ENCODE measurements at regions not wholly inside any gene's neighbourhood (a gene's known extent, or its start where the extent isn't known, plus 50 kb on each side); places are given as distances from the start of the nearest gene placed in this dataset.
"Not testable (repeated sequence)": the region's sequence is repeated elsewhere in the genome, so short reads cannot be mapped to it uniquely, and the experiment has no call there.

DNA sequence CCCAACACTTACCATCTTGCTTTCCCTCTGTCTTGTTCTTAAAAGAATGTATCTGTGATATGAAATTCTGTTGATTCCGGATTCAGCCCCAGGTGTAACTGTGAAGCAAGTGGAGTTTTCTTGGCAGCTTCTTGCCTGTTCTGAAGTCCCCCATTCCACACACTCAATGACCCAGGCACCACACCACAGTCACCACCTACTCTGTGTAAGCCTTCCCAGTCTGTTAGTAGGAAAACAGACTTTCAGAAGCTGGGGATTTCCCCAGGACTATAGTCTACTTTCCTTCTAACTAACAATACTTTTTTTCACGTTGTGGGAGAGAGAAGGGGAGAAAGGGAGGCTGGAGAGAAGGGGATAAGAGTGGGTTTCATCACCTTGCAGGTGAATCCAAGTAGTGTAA, 299.1 kb upstream of the PROX1 start:
- DNase-seq, result no peak

DNA sequence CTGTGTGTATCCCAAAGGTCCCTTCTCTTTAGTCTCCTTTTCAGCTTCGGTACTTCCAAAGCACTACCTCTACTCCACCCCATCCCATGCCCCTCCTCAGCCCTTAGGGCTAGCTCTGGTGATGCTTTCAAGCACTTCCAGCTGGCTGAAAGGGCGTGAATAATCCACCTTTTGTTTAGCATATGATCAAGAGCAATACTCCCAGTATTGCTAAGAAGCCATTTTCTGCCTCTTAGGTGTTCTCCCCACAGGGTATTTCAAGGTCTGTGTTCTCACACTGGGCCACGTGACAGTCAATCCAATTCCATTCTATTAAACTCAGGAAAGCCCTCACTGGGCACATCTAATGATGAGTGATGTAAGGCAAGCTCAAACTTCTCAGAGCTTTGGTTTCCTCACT, 298.5 kb upstream of the PROX1 start:
- no peak for DNase-seq

DNA sequence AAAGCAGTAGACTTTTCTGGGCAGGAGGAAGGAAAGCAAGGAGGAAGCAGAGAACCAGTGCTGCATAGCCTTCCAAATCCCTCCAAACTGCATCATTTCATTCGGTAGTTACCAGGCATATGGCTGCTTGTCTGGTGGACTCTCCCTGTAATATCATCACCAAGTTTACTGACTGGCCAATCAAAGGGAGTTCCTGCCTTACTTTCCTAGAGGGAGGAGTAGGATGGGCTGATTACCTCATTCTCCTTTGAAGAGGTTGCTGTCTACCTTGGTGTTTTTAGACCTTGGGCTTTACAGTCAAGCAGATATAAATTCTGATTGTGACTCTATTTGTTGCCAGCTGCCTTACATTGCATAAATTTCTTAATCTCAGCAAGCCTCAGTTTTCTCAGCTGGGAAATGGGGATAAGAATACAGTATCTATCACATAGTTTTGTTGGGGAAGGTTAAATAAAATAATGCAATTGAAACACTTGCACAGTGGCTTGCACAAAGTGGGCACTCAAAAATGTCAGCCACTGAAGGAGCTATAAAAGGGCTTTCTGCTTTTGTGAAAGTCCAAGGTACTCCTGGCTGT, 297.3 kb upstream of the PROX1 start:
- no peak for DNase-seq

DNA sequence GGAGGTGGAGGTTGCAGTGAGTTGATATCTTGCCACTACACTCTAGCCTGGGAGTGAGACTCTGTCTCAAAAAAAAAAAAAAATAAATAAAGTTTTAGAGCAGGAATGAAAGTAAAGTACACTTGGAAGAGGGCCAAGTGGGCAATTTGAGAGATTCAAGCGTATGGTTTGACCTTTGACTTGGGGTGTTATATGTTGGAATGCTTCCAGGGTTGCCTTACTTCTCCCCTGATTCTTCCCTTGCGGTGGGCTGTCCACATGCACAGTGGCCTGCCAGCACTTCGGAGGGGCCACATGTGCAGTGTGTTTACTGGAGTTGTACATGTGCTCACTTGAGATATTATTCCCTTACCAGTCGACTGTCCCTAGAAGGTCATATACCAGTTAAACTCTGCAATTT, 295.5 kb upstream of the PROX1 start:
- DNase-seq, result no peak

DNA sequence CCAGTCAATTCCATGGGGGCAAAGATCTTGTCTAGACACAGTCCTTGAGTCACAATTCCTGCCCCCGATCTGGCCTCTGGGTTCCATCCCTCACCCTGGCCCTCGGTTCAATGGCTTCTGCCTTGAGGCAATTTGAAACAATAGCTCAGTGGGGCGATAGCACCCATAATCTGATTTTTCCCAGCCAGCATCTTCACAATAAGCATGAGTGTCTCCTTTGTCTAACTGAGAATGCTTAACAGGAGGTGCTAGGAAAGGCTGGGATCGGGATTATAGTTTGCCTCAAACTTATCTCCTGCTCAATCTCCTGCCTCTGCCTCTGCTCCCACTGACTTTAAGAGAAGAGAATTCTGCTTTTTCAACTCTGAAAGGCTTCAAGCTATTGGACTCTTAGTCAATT, 293.9 kb upstream of the PROX1 start:
- DNase-seq, result no peak

DNA sequence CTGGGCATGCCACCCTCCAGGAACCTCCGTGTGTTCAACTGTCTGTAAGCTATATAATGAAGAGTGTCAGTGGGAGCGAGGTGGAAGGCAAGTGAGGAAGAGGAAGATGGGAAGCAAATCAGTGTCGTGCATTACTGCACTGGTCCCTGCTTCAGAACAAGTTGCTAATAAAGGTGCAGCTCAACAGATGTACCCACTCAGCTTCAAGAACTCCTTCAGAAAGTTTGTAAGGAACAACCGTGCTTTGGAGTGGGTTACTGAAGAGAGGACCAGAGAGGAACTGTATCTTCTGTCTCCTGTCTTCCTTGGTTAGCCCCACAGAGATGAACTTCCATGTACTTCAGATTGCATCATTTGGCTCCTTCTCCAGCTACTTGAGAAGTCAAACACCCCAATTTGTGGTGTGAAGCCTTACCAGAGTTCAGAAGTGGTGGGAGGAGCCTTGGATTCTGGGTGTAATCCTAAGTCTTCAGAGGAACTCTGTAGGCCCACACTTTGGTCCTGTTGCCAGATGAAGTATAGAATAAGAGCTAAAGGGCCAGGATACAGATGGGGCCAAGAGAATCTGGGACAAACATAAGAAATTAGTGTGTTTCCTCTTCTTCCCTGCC, 290.5 kb upstream of the PROX1 start:
- DNase-seq, result no peak

DNA sequence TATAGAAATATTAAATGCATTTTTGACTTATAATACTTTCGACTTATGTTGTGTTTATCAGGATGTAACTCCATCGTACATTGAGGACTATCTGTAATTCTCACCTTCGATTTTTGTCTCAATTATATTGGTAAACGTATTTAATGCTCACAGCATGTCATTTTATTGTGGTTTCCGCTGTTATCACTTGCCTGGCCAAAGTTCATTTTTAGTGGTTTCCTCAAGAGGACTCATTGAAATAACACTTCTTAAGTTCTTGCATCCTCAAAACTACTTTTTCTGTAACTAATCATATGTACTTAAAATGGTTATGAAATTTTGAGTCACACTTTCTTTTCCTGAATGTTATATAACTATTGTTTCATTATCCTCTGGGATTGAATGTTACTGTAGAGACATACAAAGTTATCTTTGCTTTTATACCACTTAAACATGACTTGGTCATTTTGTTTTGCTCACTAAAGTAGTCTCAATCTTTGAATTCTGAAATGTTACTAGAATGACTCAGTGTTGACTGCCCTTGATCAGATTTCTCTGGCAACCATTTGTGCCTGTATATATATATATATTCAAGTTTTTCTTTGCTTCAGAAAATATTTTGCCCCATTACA, 289.6 kb upstream of the PROX1 start:
- no peak for DNase-seq

DNA sequence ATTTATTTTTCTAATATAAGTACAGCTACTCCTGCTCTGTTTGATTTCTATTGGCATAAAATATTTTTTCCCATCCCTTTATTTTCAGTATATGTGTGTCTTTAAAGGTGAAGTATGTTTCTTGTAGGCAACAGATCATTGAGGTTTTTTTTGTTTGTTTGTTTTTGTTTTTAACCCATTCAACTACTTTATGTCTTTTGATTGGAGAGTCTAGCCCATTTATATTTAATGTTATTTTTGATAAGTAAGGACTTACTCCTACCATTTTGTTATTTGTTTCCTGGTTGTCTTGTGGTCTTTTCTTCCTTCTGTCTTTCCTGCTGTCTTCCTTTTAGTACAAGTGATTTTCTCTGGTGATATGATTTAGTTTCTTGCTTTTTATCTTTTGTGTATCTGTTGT, 285.1 kb upstream of the PROX1 start:
- DNase-seq, result no peak

DNA sequence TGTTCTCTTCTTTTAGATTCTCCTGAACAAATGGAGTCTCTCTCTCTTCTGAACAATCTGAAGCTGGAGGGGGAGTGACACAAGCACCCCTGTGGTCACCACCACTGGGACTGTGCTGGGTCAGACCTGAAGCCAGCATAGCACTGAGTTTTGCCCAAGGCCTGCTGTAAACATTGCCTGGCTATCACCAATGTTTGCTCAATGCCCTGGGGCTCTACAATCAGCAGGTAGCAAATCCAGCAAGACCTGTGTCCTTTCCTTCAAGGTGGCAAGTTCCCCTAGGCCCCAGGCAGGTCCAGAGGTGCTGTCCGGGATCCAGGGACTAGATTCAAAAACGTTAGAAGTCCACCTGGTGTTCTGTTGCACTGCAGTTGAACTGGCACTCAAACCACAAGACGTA, 282.8 kb upstream of the PROX1 start:
- DNase-seq, result no peak

DNA sequence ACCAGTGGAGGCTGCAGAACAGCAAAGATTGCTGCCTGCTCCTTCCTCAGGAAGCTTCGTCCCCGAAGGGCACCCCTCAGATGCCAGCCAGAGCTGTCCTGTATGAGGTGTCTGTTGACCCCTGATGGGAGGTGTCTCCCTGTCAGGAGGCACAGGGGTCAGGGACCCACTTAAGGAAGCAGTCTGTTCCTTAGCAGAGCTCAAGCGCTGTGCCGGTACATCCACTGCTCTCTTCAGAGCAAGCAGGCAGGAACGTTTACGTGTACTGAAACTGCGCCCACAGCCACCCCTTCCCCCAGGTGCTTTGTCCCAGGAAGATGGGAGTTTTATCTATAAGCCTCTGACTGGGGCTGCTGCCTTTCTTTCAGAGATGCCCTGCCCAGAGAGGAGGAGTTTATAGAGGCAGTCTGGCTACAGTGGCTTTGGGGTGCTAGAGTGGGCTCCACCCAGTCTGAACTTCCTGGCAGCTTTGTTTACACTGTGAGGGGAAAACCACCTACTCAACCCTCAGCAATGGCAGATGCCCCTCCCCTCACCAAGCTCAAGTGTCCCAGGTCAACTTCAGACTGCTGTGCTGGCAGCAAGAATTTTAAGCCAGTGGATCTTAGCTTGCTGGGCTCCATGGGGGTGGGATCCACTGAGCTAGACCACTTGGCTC, 275.8 kb upstream of the PROX1 start:
- DNase-seq, result not testable (repeated sequence)

DNA sequence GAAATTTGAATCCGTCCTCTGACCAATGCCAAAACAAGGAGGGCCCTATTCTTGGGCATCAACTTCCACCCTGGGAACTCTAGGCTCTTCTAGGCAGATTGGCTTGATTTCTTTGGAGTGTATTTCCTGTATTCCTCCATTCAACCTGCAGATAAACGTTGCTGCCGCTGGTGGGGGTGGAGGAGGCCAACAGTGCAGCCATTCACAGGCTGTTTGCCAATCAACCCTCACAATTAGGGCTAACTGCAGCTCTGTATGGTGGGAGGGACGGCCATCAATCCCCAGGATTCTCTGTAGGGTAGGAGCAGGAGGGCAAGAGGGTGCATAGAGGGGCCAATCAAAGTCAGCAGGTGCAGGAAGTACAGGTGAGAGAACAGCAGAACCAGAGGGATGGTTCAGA, 273.1 kb upstream of the PROX1 start:
- DNase-seq, result no peak

DNA sequence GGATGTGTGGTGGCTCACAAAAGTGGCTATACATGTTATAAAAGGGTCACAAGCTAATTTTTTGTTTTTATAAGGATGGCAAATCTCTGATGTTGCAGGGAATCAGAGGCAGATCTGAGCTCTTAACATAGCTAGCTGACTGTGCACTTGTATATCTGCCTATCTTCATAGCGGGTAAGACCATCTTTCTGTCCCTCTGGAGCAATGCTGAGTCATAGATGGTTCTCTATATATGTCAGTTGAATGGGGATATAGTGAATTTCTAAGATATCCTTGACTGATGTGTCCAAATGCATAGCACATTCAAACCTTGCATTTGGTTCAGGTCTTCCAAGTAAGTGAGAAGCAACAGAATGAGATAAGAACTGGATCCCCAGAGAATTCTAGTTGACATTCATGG, 272.6 kb upstream of the PROX1 start:
- DNase-seq, result no peak

DNA sequence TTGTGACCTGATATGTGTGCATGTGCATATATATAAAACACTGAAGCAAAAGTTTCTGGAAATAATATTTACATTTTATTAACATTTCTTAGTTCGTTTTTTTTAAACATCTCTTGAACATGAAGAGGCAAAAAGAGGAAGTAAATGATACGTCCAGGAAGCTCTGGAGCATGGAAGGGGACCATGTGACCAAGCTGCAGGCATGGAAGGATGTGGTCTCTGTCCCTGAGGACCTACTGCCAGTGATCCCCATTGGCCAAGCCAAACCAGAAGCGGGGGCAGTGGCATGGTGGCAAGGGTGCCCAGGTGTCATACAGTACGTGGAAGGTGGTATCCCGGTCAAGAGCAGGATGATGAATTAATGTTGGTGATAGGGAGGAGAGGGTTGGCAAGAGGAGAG, 268.3 kb upstream of the PROX1 start:
- DNase-seq, result no peak

DNA sequence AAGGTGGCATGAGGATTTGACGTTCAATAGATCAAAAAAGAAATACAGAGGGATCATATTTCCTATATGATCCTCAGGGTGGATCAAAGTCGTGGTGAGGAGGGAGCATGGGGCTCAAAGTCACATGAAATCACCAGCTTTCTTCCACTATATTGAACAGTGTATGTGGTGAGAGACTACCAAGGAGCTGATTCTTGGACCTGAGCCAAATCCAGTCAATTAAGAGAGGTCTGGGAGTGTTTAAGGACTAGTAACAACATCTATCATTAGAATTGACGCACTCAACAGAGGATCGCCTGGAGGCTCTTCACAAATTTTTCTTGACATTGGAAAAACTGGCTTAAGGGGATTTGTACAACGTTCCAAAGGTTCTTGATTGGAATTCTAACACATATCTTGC, 267.7 kb upstream of the PROX1 start:
- DNase-seq, result no peak

DNA sequence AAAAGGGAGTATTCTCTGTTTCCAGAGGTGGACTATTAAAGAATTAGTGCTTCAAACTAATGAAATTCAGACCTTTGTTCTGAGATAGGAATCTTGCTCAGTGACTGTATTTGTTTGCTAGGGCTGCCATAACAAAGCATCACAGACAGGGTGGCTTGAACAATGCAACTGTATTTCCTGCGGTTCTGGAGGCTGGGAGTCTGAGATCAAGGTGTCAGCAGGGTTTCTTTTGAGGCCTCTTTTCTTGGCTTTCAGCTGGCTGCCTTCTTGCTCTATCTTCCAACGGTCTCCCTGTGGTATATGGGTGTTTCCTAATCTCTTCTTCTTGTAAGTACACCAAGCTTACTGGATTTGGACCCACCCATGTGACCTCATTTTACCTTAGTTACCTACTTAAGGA, 264.6 kb upstream of the PROX1 start:
- no peak for DNase-seq

DNA sequence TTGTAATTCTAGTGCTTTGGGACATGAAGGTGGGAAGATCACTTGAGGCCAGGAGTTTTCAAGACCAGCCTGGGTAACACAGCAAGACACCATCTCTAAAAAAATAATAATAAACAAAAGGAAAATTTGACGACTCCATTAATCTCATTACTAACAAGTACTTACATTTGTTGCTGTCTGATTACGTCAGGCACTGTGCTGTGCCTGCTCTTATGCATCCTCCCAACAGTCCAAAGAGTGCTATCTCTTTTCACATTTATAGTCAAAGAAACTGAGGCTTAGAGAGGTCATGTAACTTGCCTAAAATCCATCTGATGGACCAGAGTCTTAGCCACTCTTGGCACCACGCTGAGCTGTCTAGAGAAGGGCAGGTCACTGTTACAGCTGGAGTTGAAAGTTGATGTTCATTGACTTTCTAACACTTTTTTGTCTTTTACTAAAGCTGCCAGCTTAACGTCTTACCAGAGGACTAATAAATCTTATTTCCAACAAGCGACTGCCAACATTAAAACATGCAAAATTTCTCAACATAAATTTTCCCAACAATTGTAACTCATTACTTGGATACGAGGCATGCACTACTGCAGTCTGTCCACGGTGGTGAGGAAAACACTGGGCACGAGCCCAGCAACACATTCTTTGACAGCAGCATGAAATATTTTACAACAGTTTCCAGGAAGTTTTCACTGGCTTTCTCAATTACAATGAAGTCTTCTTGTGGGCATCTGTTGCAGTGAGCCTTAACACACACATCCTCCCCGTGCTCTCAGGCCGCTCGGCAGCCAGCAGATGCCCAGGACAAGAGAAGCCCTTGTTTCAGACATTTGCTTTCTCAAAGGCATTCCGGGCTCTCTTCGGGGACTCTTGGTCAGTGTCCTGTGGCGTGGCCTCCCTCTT, 262.9 kb upstream of the PROX1 start:
- peak; percentile 63 for DNase-seq

DNA sequence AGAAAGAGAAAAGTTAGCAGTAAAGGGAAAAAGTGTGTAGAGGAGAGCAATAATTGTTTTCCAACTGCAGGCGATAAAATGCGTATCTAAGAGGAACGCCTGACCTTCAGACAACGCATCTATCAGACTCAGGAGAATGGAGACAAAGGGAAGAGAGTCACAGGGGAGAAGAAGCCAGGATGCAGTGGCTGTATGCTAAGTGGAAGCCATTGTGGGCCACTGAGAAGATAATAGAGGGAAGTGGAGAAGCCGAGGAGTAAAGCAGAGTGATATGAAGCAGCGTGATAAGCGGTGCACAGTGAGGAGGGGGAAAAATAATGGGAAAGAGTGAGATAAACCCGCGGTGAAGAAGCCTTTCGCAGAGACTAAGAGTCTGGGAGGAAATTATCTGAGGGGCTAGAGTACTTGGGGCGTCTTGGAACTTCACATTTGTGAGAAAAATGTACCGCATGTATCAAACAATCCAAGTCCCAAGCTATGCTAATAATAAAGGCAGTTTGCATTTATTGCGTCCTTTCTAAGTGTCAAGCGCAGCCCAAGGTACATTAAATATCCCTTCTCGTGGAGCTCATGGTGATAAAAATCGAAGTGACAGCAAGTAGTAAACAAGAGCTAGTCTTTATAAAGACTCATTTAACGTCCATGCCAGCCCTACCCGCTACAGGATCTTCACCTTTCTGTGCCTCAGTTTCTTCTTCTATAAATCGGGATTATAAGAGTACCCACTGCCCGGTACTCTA, 259.8 kb upstream of the PROX1 start:
- no peak for DNase-seq

DNA sequence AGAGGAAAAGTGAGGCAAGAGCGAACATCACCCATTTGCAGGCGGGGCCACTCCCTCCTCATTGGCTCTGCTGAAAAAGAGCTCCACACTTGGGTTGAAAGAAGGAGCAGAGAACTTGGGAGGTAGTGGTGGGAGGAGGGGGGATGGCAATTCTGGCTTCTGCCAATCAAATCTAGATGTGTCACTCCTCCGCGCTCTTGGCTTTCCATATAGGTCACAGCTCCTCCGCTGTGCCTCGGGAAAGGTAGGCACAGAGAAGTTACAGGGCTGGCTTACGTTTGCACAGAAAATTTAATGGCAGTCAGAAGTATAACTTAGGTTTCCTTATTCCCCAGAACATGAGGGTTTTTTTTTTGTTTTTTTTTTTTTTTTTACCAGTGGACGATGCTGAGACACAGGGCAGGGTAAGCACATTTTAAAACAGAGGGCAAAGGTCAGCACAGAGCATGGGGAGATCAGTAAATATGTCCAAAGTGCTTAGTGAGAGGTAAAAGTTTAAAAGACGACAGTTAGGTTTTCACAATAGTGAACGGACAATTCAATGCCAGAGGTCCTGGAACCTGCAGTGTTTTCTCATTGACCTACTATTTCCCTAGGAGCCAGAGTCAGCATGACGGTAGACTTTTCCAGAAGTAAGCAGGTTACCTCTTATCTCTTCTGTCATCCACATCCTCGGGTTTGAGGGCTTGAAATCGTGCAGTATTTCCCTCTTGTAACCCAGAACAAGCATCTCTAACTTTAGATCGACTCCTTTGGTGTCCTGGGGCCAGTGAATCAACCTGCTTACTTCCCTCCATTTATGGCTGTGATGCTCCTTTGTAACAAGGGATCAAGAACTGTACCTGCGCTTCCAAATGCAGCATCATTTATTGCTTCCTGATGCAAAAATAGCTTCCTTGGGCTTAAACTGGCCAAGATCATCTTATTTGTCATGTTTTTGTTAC, 258.9 kb upstream of the PROX1 start:
- no peak for DNase-seq

DNA sequence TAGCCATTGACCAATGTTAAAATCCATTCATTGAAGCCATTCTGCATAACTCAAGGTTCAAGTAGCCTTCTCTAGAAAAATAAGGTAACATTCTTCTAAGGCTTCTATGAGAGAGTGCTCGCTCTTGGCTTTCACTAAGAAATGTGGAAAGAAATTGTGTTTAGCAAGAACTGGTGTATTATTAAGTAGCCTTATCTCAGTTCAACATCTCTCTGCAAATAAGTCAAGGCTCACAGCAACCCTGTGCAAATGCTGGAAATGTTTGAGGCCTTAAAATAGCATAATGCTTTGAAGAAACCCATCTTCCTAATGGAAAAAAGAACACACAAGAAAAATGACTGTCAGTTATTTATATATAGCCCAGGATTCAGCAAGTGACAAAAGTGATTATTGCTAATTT, 254.1 kb upstream of the PROX1 start:
- no peak for DNase-seq

DNA sequence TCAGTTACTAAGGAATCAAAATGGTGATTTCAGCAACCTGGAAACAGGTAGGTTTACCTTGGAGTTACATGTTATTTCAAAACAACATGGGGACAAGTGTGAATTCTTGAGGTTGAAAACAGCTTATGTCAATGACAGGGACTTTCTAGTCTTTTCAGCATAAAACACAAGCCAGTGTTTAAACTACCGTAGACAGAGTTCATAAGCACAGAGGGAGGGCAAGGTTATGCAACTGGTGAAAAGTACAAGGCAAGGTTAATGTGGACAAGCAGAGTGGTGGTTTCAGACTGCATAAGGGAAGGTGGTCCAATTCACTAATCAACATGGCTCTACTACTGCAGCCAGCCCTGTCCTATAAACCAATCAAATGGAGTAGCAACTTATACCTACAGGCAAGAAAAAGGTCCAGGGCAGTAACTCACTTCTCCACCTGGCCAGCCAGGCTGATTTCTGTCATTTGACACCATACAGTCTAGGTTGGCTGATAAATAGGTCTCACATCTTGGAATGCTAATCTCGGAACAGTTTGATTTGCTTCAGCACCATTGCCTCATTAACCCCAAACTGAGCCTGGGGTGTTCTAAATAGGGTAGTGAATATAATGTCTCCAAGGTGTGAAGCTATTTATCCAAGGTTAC, 250.3 kb upstream of the PROX1 start:
- no peak for DNase-seq

DNA sequence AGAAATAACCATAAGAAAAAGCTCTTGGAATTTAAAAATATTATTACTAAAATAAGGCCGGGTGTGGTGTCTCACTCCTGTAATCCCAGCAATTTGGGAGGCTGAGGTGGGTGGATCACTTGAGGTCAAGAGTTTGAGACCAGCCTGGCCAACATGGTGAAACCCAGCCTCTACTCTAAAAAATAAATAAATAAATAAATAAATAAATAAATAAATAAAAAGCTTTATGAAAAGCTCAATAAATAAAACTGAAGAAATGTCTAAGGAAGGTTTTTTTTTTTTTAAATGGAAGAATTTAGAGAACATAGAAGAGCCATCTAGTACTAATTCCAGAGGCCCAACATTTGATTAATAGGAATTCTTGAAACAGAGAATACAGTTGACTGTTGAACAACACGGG, 249.1 kb upstream of the PROX1 start:
- no peak for DNase-seq
